Hepatocyte (in vitro differentiated cells): ENCODE measurements at regions not wholly inside any gene's neighbourhood (a gene's known extent, or its start where the extent isn't known, plus 50 kb on each side); places are given as distances from the start of the nearest gene placed in this dataset.
"Not testable (repeated sequence)": the region's sequence is repeated elsewhere in the genome, so short reads cannot be mapped to it uniquely, and the experiment has no call there.

Source experiments
- CTCF ChIP-seq: fragments of 200-600 bp; sonication (generic); IDR thresholded peaks from 2 replicates; pipeline ENCODE4 v1.5.1; 2016; ENCODE audit warnings: antibody characterized with exemption, mild to moderate bottlenecking; ENCODE audit not compliant: poor library complexity
- EZH2 ChIP-seq: fragments of 200-600 bp; sonication (generic); IDR thresholded peaks from 2 replicates; pipeline ENCODE4 v1.6.1; 2016; ENCODE audit warnings: antibody characterized with exemption, mild to moderate bottlenecking, borderline replicate concordance

DNA sequence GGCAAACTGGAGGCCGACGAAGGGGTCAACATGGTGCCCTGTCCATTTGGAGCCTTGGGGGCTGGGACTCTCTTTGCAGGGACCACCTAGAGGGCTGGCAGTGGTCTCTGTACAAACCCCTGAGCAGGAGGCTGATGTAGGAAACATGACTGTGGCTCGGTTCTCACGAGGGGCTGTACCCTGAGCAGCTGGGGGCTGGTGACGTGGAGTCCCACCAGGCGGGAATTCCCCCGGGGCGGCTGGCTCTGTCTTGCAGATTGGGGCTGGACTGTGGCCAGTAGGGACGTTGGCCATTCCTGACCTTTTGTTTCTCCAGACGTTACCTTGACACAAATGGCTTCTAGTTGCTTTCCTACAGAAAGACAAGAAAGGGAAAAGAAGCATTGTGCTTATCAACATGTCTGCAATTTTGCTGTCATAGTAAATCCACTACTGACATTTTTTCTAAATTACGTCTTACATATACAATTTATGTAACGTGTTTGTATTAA, 115.6 kb upstream of the PRKX start:
- not testable (repeated sequence) for TF ChIP-seq CTCF, EZH2
